ENCODE measurements at regions not wholly inside any gene's neighbourhood (a gene's known extent, or its start where the extent isn't known, plus 50 kb on each side); places are given as distances from the start of the nearest gene placed in this dataset.

GRCh38 chr22:48205161-48205560 lies 1442.7 kb downstream of the TBC1D22A start:
- DNase-seq: no peak

- DNase-seq: no peak
Observed at GRCh38 chr22:48204296-48204695, 1441.8 kb downstream of the TBC1D22A start.

DNA sequence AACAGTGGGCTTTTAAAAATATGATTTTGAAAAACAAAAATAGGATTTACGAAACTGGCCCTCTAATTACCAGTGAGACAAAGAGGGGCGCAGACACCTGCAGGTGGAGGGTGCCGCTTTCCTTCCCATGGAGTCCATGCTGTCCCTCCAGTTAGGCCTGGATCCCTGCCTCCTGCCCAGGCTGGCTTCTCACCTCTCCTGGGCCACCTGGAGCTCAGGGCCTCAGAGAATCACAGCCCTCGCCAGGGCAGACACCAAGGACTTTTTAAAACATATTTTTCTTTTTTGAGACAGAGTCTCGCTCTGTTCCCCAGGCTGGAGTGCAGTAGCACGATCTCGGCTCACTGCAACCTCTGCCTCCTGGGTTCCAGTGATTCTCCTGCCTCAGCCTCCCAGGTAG lies 1437.2 kb downstream of the TBC1D22A start:
- DNase-seq: no peak

DNA sequence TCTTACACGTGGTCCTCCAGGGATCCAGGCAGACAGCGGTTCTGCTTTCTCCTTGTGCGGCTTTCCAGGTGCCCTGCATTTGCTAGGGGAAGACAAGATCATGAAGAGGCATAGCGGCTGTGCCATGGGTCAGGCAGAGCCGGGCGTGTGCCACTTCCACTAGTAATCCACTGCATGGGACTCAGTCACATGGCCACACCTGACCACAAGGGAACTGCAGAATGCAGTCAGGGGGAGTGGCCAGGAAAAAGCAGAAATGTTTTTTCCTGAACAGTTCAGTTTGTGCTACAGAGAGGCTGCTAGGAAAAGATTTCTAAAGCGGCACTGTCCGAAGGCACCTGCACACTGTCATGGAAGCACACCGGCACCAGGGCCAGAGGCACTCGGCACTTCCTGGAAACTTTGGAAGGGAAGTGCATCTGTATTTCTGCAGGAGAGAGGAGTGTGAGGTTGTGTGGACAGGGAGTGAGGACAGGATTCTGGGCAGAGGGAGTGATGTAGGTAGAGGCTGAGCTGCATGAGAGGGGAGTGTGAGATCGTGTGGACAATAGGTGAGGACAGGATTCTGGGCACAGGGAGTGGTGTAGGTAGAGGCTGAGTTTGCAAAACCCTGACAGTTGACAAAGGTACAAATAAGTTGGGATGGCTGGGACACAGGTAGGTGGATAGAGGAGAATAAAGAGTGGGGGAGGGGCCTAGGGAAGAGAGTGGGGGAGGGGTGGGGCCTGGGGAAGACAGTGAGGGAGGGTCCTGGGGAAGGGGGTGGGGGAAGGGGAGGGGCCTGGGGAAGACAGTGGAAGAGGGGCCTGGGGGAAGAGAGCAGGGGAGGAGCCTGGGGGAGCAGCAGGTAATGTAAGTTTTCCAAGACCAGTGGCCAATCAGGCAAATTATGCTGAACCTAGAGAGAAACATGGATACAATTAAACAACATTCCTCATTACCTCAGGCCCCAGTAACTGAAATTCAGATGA lies 1436.3 kb downstream of the TBC1D22A start:
- DNase-seq: no peak

DNA sequence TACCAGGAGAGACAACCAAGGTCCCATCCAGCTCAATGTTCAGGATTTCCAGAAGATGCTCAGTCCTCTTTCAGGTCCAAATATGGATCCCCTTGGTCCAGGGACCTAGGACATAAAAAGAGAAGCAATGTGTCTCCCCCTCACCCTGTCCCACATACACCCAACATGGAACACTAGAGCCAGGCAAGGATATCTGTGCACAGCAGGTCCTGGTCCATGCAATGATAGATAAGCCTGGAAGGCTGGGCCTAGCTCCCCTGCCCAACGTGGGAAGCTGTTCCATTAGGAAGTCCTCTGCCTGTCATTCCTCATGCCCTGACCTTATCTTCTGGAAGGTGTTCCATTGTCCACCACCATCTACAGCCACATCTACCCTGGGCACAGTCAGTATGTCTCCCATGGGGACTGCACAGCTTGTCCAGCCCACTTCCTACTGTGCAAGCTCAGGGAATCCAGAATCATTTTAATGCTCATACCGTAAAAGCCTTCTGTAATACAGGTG lies 1434.8 kb downstream of the TBC1D22A start:
- no peak for DNase-seq

DNA sequence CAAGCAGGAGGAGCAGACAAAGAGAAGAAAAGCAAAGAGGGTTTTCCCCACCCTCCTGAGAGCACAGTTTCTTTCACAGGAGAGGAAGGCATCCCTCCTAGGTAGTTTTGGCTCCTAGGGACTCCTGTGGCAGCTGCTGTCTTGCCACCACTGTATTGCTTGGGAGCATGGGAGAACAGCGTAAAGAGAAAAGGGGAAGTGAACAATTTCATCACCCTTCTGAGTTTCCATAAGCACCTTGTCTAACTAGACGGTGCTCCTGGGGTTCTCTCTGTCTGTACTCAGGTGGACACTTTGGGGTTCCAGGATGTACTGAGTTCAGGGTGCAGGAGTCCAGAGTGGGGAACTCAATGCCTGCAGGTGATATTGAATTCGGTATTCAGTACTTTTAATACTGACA lies 1430.5 kb downstream of the TBC1D22A start:
- no peak for DNase-seq

GRCh38 chr22:48192071-48192470 lies 1429.6 kb downstream of the TBC1D22A start:
- DNase-seq: no peak

DNA sequence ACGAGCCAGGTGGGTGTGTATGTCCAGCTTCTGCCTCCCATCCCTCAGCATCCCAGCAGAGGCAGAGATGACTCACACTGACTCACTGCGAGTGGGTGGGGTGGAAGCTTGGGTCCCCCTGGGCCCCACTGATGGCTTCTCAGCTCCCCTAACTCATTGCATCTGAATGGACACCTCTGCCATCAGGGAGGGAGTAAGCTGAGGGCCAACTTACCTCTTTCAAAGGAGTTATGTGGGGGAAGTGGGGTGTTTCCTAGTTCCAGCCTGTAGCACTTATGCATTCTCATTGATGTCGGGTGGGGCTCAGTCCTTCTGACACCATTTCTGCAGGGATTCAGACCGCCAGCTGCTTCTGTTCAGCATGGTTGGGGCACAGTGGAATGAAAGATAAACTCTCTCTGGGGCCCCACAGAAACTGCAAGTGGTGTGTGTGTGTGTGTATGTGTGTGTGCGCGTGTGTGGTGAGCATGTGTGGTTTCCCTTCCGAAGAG lies 1425.8 kb downstream of the TBC1D22A start:
- no peak for DNase-seq

DNA sequence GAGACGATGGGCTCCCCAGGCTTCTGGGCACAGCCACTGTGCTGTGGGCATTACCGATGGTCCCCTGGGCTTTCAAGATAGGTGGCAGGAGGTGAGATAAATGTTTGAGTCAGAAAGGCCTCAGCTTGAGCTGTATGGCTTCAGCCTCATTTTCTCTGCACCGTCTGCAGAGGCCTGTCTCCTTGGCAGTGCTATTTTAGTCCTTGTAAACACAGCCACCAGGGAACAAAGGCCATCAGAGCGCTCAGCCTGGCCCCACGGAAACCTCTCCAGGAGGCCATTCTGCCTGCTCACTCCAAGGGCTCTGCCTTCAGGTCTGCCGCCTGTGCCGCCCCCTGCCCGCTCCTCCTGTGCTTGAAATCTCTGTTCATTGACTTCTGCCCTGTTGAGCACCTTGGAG lies 1424.9 kb downstream of the TBC1D22A start:
- no peak for DNase-seq

GRCh38 chr22:48186146-48186790 lies 1423.8 kb downstream of the TBC1D22A start:
- DNase-seq: no peak

GRCh38 chr22:48185071-48186055 lies 1422.9 kb downstream of the TBC1D22A start:
- DNase-seq: no peak

DNA sequence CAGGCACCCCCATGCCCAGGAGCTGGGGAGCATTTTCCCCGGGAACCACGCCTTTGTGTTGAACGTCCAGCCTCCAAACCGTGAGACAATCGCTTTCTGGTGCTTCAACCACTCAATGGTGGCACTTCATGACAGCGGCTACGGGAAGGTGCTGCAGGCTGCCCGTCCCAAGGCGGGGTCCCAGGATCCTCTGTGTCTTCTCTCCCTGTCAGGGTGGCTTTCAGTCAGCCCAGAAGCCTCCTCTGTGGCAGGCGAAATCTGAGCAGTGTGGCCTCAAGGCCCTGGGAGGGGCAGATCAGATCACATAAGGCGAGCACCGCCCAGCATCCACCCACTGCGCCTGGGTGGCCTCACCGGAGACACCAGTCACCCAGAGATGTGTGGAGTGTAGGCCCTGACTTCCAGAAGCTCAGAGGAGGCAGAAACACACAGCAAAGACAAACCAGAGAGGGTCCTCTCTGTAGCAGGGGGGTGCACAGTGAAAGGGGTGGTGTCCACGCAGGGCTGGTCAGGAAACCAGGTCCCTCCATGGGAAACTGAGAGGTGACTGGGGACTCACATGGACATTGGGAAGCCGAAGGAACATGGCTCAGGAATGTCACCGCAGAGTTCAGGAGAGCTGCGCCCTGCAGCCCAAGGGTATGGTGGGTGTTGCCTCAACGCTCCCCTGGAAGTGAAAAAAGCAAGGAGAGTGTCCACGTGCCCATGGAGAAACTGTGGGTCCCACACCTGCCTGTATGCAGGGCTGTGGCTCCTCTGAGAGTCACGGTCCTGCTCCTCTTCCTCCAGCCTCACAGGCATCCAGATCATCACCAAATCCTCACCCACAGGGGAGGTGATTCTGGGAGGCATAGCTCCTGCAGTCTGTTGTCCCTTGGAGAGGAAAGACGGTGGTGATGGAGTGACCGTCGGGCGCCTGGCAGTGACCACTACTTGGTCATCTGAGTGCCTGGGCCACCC lies 1420.7 kb downstream of the TBC1D22A start:
- no peak for DNase-seq

GRCh38 chr22:48182031-48182430 lies 1419.6 kb downstream of the TBC1D22A start:
- no peak for DNase-seq

GRCh38 chr22:48181263-48181955 lies 1419.0 kb downstream of the TBC1D22A start:
- DNase-seq: no peak

DNA sequence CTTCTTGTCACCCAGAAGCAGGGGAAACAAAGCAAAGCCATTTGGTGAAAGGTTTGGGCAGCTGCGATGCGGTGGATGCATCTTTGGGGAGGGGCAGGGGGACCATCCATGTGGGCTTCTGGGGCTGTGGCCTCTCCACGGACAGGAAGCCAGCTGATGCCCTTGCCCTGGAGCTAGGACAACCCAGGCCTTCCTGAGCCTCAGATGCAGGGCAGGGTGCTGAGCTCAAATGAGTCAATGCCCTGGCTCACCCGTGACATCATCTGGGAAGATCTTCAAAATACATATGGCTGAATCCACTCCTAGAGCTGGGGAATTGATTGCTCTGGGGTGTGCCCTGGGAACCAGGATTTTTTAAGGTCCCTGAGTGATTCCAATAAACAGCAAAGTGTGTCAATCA lies 1418.2 kb downstream of the TBC1D22A start:
- DNase-seq: no peak

GRCh38 chr22:48179571-48180546 lies 1417.4 kb downstream of the TBC1D22A start:
- no peak for DNase-seq

DNA sequence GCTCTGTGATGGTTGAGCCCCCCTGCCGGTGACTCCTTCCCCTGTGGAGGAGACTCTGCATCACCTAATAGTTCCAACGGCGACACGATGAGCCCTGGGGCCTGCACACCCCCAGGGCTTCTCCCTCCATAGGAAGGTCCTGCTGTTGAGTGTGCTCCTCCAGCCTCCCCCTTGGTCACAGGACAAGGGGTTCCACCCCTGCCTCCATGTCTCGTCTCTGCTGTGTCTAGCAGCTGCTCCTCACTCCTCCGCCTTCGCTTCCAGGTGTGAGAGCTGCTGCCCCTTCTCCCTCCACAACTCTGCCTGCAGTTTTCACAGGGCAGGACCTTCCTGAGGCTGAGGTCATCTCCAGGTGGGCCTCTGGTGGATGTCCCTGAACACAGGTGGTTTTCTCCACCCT lies 1416.1 kb downstream of the TBC1D22A start:
- DNase-seq: no peak

GRCh38 chr22:48177631-48178030 lies 1415.2 kb downstream of the TBC1D22A start:
- DNase-seq: no peak

- no peak for DNase-seq
Observed at GRCh38 chr22:48175721-48176120, 1413.3 kb downstream of the TBC1D22A start.

GRCh38 chr22:48173773-48174160 lies 1411.3 kb downstream of the TBC1D22A start:
- DNase-seq: no peak
